ENCODE measurements at regions not wholly inside any gene's neighbourhood (a gene's known extent, or its start where the extent isn't known, plus 50 kb on each side); places are given as distances from the start of the nearest gene placed in this dataset.
A peak's percentile ranks its signal among the peaks of the same experiment; 100 is the strongest.

GRCh38 chr1:201612645-201613044 lies 73.7 kb downstream of the NAV1 start:
- no peak for DNase-seq

- no peak for DNase-seq
These were observed 75.5 kb downstream of the NAV1 start for GRCh38 chr1:201614262-201615015.

DNA sequence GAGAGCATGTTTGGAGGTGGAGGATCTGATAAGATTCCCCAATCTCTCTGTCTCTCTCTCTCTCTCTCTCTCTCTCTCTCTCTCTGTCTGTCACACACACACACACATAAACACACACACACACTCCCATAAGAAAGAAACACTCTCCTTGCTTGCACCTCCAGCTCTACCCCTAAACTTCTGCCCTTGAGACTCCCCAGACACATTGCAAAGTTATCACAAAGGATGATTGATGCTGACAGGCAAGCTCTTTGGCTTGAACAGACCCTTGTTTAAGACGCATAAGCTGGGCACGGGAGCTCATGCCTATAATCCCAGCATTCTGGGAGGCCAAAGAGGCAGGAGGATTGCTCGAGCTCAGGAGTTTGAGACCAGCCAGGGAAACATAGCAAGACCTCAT lies 78.2 kb downstream of the NAV1 start:
- no peak for DNase-seq

DNA sequence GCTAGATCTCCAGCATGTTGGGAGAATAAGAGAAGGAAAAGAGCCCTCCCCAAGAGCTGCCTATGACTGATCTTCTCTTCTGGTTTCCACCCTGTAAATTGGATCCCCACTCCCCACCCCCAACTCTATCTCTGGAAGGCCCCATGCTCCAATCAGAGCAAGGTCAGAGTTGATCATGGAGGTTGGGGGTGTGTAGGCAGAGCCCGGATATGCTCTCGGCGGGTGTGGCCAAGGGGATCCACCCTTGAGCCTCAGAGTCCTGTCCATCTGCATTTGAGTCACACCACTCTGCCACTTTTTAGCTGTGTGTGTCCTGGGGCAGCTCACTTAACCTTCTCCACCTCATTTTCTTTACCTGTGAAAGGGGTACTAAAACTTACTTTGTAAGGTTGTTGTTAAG lies 79.5 kb downstream of the NAV1 start:
- no peak for DNase-seq

GRCh38 chr1:201618905-201619304 lies 80.0 kb downstream of the NAV1 start:
- DNase-seq: no peak

DNA sequence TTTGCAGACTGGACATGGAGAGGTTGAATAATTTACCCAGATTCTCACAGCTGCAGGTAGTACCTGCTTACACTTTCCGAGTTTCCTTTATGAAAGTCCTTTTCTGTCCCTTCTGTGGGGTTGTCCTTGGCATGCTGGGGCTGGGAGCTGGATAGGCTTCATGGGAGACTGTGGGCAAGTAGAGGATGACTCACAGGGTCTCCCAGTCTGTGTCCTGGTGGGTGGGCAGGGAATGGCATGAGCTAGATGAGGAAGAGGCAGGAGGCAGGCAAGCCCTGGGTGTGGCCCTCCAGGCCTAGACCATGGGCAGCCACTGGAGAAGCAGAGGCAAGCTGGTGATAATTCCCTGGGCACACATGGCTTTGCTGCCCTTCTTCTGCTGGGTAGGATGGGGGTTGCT lies 80.6 kb downstream of the NAV1 start:
- no peak for DNase-seq

- DNase-seq: no peak
These were observed 83.4 kb downstream of the NAV1 start for GRCh38 chr1:201622353-201622752.

DNA sequence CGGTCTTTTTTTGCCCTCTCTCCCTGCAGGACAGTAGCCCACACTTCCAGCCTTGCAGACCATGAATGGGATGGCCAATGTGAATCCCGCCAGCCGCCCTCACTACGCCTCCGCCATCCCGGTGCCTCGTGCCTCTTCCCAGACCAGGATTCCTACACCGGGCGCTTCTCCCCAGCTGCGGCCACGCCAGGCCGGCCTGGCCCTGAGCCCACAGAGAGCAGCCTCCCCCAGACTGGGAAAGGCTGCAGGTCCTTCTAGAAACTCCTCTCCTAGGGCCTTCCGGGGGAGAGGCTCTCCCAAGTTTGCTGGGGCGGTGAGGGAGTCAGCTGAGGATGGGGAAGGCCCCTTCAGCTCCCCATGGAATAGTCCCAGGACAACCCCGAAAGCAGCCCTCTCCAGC lies 83.9 kb downstream of the NAV1 start:
- DNase-seq: no peak

DNA sequence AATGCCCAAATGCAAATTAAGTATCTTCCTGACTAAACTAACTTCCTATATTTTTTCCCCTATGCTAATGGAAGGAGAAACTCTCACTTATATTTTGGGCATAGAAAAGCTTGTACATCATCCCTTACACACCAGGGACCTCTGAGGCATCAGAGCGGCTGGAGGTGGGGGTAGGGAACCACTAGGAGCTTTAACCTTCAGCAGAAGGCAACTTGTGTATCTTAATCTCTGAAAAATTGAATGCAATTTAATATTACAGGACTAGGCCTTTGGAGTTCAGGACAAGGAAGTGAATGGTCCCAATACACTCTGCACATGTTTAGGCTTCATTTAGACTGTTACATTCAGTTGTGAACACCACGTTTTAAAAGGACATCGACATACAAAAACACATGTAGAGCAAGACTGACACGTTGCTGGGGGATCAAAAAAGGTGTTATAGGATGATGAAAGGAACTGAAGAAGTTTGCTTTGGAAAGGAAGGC lies 85.9 kb downstream of the NAV1 start:
- no peak for DNase-seq

DNA sequence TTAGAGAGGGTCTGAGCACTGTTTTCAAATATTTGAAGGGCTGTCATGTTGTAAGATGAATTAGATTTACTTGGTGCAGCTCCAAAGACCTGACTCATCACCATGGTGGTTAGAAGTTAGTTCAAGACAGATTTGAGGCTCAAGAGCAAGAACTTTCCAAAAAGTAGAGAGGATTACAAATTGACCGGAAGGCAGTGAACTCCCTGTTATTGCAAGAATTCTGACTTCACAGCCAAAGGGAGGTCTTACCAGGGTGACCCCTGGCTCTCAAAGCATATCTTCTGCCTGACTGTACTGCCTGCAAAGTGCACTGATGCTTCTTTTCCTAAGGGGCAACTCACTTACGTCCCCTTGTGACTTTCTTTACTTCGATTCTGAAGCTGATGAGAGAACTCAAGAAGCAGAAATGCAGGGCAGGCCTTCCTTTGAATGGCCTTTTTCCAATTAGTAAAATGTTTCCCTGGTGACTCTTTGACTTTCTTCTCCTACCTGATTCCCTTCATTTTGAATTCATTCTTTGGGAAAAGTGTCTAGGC lies 86.4 kb downstream of the NAV1 start:
- DNase-seq: no peak

DNA sequence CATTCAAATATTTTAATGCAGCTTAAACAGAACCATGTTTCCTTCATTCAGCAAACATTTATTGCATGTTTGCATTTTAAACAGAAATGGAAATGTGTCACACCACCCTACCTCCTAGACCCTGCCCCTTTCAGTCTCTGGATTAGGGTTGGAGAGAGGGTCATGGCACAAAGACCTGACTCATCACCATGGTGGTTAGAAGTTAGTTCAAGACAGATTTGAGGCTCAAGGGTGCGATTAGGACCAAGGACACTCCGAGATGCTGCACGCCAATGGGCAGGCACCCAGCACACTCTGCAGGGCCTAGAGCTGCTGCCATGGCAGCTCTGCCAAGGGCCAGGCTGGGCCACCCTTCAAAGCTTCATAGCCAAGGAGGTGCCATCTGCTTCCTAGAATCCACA lies 86.9 kb downstream of the NAV1 start:
- DNase-seq: no peak

GRCh38 chr1:201626629-201627275 lies 87.8 kb downstream of the NAV1 start:
- DNase-seq: no peak

- peak; percentile 95 for DNase-seq
These were observed 89.6 kb downstream of the NAV1 start for GRCh38 chr1:201628490-201628889.

GRCh38 chr1:201630582-201630981 lies 91.7 kb downstream of the NAV1 start:
- no peak for DNase-seq

GRCh38 chr1:201631037-201631436 lies 92.1 kb downstream of the NAV1 start:
- peak; percentile 22 for DNase-seq

- no peak for DNase-seq
These were observed 93.5 kb downstream of the NAV1 start for GRCh38 chr1:201632364-201632952.

GRCh38 chr1:201633297-201633696 lies 94.4 kb downstream of the NAV1 start:
- no peak for DNase-seq

- peak; percentile 41 for DNase-seq
These were observed 94.9 kb downstream of the NAV1 start for GRCh38 chr1:201633811-201634210.

GRCh38 chr1:201634261-201634660 lies 95.3 kb downstream of the NAV1 start:
- DNase-seq: no peak

DNA sequence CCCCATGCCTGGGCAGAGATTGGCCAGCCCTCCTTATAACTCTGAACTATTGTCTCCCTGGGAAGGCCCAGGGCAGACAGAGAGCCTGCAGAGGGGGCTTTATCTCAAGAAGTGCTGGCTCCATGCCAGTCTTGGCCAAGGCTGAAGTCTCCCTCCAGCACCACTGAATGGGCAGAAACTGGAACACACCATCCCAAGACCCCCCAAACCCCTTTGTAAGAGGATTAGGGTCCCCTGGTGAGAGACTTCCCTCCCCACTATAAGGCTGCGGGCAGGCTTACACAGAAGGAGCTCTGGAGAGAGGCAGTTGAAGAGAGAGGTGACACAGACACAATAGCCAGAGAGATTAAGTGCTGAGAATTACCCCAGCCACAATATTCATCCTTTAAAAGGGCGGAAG lies 97.2 kb downstream of the NAV1 start:
- DNase-seq: peak; percentile 63

GRCh38 chr1:201636510-201636971 lies 97.6 kb downstream of the NAV1 start:
- DNase-seq: peak; percentile 63

DNA sequence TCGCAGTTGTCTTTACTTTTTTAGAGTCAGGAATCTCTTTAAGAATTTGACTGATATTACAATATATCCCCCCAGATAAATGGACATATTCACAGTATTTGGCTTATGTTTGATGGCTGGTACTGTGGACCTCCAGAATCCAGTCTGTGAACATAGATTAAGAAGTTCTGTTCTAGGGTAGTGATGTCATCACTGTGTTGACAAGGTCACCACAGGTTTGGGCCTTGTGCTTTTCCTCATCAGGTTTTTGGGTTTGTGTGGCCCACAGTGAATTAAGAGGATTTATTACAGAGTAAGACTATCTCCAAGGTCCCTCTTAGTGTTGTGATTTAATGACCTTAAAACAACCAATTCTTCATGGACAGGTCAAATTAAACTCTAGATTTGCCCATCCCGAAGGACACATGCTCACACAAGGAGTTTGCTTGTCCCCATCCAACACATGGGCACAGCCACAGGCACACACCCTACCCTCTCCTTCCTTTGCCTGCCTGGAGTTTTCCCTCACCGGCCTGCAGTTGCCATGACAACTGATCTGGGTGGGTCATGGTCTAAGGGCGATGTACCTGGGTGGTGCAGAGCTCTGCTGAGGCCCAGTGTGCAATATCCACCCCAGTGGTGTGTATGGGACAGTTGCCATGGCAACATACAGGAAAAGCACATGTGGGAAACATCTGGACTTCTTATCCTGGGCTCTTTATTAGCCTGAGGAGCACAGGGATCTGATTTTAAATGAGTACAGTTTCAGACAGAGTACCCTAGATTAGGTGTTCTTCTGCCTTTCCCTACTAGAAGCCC lies 98.6 kb downstream of the NAV1 start:
- no peak for DNase-seq

DNA sequence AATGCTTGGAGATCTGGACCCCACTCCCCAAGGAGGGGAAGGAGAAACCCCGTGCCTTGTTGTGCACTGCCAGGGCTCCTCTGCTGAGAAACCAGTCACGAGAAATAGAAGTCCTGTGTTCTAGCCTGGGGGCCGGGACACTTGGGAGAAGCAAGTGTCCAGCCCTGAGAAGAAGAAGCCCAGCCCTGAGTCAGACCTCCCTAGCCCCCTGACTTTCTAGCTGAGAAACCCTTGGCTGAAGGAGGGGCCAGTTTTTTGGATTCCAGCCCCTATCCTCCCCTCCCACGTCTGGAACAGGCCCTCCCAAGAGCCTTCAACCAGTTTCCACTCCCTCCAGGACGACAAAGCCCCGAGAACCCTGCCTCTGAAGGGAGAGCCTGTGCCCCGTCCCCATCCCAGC lies 100.5 kb downstream of the NAV1 start:
- no peak for DNase-seq
